ENCODE measurements at regions not wholly inside any gene's neighbourhood (a gene's known extent, or its start where the extent isn't known, plus 50 kb on each side); places are given as distances from the start of the nearest gene placed in this dataset.

DNA sequence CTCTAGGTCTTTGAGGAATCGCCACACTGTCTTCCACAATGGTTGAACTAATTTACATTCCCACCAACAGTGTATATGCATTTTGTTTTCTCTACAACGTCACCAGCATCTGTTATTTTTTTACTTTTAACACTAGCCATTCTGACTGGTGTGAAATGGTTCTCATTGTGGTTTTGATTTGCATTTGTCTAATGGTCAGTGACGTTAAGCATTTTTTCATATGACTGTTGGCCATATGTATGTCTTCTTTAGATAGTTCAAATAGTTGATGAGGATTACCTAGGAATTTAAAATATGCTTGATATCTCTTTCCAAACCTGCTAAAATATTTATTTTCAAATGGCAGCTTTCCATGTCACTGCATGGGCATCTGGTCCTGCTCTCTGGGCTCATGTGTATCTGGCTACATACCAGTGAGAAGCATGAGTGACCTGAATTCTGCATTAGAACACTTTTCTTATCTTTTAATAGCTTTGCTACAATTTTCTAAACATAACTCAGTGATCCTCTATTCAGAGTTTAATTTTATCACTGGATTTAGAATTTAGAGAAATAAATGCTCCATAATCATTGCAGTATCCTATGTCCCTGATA is 95.8 kb upstream of the ADAMTS16 start:
- Histone ChIP-seq H3K4me1 (no peaks in the 10 kb centered on the region), H3K27ac (no peak overlapping the region), H3K36me3 (no peaks in the 10 kb centered on the region), H3K27me3 (no peaks in the 10 kb centered on the region), H3K4me3 (no peak overlapping the region), H3K9me3 (no peaks in the 10 kb centered on the region)
- DNase-seq (no peak), ATAC-seq (no peak)
- 64% methylated on average over 3 of the region's 3 CpGs for WGBS (ENCODE audit: insufficient coverage, low coverage, low lambda C conversion rate, missing lambda C conversion rate)
- TF ChIP-seq, protein P1, sequence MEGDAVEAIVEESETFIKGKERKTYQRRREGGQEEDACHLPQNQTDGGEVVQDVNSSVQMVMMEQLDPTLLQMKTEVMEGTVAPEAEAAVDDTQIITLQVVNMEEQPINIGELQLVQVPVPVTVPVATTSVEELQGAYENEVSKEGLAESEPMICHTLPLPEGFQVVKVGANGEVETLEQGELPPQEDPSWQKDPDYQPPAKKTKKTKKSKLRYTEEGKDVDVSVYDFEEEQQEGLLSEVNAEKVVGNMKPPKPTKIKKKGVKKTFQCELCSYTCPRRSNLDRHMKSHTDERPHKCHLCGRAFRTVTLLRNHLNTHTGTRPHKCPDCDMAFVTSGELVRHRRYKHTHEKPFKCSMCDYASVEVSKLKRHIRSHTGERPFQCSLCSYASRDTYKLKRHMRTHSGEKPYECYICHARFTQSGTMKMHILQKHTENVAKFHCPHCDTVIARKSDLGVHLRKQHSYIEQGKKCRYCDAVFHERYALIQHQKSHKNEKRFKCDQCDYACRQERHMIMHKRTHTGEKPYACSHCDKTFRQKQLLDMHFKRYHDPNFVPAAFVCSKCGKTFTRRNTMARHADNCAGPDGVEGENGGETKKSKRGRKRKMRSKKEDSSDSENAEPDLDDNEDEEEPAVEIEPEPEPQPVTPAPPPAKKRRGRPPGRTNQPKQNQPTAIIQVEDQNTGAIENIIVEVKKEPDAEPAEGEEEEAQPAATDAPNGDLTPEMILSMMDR (IDR thresholded peaks at IDR 0.05) = no peak
- no peak for TF ChIP-seq POLR2A (IDR thresholded peaks at IDR 0.05)
- intact Hi-C loops (cut with DNase I) = no loop called here

DNA sequence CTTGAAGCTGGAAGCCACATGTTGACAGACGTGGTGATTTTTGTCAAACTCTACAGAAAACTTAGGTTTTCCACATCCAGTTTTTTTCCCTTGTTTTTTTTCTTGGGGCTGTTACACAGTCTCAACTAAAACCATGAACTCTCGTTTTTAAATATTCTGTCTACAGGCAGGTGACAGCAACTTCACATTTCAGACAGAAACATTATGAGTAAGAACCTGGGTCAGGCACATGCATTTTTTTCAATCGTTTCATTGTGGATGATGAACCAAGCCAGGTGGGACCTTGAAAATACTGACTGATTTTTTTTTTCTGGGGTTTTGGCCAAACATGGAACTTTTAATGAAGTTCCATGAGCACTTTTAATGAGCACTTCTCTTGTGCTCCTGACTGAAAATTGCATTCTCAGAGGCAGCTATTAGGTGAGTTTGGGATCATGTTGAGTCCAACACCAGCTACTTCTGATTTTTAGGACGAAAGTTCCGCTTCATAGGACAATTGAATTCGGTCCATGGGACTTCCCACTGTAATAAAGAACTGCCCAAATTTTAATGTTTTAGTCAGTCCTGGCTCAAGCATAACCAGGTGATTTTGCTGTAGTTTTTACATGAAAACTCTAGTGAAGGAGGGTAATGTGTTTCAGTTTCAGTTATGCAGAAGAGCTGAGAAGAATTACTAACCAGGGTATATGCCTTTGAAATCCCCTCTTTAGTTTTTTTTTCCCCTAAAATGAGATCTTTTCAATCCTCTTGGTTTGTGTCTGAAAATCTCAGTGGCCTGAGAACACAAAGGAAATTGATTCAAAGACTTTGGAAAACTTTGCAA is 93.2 kb upstream of the ADAMTS16 start:
- TF ChIP-seq, protein P1 (IDR thresholded peaks at IDR 0.05) = no peak
- no peak for TF ChIP-seq POLR2A (IDR thresholded peaks at IDR 0.05)
- Histone ChIP-seq H3K36me3 (no peaks in the 10 kb centered on the region), H3K27me3 (no peaks in the 10 kb centered on the region), H3K4me3 (no peak overlapping the region), H3K9me3 (no peaks in the 10 kb centered on the region), H3K4me1 (no peaks in the 10 kb centered on the region), H3K27ac (no peak overlapping the region)
- DNase-seq (no peak), ATAC-seq (no peak)
- WGBS (ENCODE audit: insufficient coverage, low coverage, low lambda C conversion rate, missing lambda C conversion rate) = 56% methylated on average over 6 of the region's 6 CpGs
- intact Hi-C loops (cut with DNase I) = no loop called here

DNA sequence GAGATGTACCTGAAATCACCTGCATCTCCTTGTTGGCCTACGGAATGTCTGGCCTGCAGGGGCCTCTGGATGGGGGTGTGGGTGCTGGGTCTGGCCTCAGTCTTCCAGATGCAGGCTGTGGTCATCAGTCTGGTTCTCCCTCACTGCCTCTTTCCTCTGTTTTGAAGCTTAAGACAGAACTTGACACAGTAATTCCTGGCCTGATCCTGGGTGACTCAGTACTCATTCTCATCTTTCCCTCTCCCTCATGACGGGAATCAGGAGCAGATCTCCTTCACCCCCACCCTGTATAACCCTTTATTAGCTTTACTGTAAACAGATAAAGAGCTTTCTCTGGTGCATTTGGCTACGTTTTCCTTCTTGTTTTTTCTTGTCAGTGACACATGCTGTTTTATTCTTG is 89.3 kb upstream of the ADAMTS16 start:
- no peak for DNase-seq
- Histone ChIP-seq H3K27ac (no peak overlapping the region), H3K4me1 (no peaks in the 10 kb centered on the region), H3K27me3 (no peaks in the 10 kb centered on the region), H3K4me3 (no peak overlapping the region), H3K9me3 (no peaks in the 10 kb centered on the region), H3K36me3 (no peaks in the 10 kb centered on the region)
- WGBS (ENCODE audit: insufficient coverage, low coverage, low lambda C conversion rate, missing lambda C conversion rate) = 36% methylated on average over 3 of the region's 3 CpGs
- intact Hi-C loops (cut with DNase I) = no loop called here
- no peak for TF ChIP-seq POLR2A (IDR thresholded peaks at IDR 0.05)
- TF ChIP-seq, protein P1 (IDR thresholded peaks at IDR 0.05) = no peak
- no peak for ATAC-seq

DNA sequence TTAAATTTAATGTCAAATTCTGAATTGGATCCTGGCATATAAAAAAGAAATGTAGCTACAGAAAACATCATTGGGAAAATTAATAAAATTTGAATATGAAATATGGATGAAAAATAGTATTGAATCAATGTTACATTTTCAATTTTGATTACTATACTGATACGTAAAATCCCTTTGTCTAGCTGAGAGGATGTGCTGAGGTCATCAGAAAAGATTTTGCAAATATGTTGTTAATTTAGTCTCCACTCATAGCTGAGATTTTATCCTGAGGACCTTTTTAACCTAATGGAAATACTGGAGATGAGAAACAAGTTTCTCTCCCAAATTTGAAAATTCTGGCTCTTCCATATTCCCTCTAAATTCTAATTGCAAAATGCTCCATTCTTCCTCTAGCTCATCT is 84.4 kb upstream of the ADAMTS16 start:
- no peak for ATAC-seq
- DNase-seq = no peak
- TF ChIP-seq, protein P1 (IDR thresholded peaks at IDR 0.05) = no peak
- no peak for TF ChIP-seq POLR2A (IDR thresholded peaks at IDR 0.05)
- no peaks in the 10 kb centered on the region for H3K27me3 ChIP-seq
- no peaks in the 10 kb centered on the region for H3K4me1 ChIP-seq
- no peak overlapping the region for H3K27ac ChIP-seq
- no peaks in the 10 kb centered on the region for H3K9me3 ChIP-seq
- intact Hi-C loops (cut with DNase I) = no loop called here
- H3K4me3 ChIP-seq = no peak overlapping the region
- no peaks in the 10 kb centered on the region for H3K36me3 ChIP-seq
- WGBS (ENCODE audit: insufficient coverage, low coverage, low lambda C conversion rate, missing lambda C conversion rate) = 76% methylated on average over 1 of the region's 1 CpG
